HG03066 (cell line): ENCODE measurements at regions not wholly inside any gene's neighbourhood (a gene's known extent, or its start where the extent isn't known, plus 50 kb on each side); places are given as distances from the start of the nearest gene placed in this dataset.

Experiments
- ATAC-seq: cut with Tn5 transposase; IDR thresholded peaks from one replicate; pipeline ENCODE4 v1.9.1; 2021; ENCODE audit warnings: low read depth; ENCODE audit not compliant: unreplicated experiment

DNA sequence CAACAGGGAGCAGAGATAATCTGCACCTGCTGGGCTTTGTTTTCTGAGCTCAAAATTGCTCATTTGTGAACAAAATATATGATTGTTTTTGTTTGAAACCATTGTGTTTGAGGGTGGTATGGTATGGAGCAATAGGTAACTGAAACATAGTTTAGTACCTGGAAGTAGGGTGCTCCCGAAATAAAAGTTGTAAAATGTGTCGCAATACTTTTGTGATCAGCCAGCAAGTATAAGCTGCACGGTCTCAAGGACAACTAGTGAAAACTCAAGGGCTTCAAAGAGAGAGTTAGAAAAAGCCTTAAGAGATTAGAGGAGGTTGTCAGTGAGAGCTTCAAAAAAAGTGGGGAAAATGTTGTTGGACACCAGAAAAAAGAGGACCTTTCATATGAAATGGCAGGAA, 579.8 kb upstream of the POU3F2 start:
- ATAC-seq = no peak

DNA sequence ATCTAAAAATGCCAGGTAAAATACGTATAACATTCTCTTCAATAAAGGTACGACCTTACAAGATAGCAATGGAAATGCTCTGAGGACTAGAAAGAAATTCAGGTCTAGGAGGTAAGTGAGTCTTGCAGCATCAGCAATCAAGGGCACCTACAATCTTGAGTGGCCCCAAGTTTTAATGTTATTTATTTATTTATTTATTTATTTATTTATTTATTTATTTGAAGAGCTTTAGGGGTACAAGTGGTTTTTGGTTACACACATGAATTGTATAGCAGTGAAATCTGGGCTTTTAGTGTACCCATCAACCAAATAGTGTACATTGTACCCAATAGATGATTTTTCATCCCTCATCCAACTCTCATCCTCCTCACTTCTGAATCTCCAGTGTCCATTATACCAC, 574.0 kb upstream of the POU3F2 start:
- ATAC-seq = no peak

DNA sequence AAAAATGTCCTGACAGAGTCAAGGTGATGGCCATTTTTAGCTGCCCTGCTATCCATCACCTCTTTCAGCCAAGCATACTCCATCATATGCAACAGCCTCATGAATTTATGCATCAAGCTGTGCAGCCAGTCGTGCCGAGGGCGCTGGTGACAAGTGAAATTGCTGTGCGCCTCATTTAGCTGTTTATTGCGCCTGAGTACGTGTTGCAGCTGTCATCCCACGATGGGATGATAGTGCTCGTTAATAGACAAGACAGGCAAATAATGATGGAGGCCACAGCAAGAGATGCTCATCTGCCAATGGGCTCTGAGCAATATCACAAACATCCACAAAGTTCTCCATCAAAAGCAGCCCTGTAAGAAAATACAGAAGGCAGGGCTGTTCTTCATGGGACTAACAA, 562.3 kb upstream of the POU3F2 start:
- ATAC-seq = no peak

DNA sequence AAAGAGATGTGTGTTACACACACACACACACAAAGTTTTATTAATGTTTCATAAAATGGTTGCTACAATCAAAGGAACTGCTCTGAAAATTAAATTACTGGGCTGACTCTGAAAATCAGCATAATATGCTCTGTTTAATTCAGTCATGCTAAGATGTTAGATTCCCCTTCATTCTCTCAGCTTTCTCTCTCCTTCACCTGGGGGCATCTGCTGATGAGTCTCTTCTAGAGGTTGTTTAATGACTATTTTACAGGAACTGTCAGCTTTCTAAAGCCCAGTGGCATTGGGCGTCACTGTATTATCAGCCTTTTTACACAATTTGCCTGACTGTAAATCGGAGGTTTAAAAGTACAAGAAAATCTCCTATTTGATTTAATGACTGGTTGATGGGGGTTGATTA, 559.7 kb upstream of the POU3F2 start:
- ATAC-seq = no peak

DNA sequence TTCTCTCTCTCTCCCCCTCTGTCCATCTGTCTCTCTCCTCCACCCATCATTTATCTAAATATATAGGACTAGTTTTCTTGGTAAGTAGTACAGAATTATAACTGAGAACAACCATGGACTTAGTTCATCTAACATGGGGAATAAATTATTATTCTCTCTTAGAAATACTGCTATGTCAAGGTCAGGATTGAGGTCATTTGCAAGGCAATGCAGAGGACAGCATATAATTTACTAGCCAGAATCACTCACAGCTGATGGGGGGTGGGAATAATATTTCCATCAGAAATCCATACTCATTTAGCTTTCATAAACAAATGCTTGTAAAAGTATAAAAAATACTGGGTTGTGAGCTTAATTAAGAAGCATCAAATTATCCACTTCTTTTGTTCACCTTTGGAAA, 553.9 kb upstream of the POU3F2 start:
- no peak for ATAC-seq

DNA sequence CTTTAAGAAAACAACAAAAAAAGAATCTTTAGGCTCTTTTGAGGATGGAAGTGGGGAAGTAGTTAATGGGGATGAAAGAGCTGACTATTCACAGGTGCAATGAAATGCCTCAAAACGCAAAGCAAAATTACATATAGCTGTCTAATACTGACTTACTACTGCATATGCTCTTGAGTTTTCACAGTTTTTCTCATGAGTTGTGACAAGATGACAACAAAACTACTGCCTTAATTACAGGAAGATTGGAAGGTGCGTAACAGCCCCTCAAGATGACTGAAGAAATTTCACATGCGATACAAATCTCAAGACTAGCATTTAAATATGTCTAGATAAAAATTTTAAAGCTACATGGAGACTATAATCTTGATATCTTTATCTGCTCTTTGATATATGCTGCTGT, 547.8 kb upstream of the POU3F2 start:
- ATAC-seq = no peak

DNA sequence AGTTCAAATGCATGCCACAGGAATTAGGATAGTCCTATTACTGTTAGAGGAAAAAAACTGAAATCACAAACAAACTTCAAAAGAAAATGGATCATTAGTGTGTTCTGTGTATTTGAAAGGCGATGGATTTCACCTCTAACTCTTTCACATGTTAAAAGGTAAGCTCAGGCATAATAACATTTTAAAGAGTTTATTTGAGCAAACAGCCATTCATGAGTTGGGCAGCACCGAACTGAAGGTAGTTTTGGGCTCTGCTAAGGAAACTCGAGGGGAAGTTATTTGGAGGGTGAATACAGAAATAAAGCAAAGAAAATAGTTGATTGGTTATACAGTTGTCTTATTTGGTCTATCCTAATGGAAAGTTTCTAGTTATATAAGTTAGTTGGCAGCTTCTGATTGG, 546.5 kb upstream of the POU3F2 start:
- ATAC-seq = no peak

DNA sequence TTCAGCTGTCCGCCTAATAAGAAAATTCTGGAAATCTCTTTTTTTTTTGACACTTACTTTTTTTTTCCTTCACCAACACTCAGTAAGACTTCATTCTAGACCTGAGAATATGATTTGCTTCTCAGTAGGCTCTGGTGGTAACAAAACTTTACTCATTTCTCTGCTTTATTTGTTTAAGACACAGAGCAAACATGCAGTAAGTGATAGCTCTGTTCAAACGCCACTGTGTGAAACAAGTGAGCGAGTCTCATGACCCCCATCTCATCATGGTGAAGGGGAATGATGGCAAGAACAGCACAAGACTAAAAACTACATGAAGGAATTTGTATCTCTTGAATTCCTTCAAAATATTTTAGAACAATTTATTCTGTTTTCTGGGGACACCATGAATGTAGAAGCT, 541.6 kb upstream of the POU3F2 start:
- no peak for ATAC-seq

DNA sequence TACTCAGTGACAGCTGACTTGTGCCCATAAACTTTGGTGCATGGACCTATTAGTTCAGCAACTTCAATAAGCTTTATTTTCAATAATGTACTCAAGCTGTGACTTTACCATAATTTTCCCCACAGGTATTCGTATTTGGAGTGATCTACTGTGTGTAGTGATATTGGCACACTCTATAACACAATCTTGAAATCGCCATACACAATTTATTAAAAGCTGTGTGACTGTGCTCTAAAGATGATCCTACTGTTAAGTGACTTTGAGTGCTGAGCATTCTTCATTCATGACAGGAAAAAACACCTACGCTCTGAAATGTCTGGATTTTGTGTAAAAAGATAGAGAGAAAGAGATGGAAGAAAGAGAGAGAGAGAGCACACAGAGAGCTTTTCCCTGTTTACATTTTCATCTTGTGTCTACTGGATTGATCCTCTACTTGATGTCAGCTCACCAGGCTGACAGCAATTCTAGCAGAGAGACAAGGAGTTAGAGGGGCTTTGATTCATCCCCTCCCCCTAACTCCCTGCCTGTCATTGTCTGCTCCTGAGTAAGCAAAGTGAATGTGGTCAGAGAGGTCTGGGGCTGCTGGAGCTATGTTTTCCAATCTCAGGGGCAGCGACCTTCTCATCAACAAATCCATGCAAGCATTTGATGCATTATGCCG, 538.7 kb upstream of the POU3F2 start:
- no peak for ATAC-seq

DNA sequence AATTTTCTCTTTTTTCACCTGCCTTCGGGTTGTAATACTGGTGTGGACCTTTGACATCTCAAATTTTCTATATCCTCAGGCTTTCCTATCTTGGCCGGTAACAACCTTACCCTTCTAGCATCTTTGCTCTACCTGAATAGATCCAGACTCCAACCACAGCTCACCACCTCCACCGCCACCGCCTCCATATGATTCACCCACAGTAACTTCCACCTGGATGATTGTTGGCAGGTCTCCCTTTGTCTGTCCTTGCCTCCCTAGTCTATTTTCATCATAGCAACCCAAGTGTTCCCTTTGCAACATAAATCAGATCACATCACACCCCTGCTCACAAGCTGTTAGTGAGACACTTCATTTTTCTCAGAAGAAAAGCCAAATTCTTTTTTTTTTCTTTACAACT, 525.8 kb upstream of the POU3F2 start:
- no peak for ATAC-seq

DNA sequence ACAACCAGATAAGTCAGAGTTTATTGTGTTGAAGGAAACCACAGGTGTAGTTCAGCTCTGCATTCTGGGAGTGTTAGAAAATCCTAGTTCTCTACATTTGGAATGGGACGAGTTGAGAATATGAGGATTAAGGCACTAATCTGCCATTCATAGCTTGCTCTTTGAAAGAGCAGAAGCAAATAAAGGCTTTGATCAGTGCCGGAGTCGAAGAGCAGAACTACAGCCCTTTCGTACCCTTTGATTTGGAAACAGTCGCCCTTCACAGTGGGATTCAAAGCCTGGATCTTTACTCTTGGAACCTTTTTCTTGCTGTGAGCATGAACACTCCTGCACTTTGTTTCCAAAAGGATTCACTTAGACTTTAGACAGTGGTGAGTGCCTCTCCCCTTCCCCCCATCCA, 523.9 kb upstream of the POU3F2 start:
- no peak for ATAC-seq

DNA sequence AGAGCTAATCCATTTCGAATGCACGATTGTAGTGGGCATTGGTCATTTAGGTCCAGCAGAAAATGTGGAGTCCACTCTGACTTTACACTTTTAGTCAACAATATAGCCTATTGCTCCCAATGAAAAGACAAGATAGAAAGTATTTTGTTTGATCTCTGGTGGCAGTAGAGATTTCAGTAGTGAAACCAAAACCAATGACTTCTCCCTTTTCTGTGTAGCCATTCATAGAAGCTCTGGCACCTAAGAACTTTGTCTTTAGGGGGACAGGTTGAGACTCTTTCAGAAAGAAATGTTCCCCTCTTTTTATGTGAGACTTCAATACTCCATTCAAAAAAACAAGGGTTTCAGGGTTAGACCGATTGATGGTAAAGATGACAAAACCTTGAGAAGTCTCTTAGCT, 510.8 kb upstream of the POU3F2 start:
- ATAC-seq = peak; percentile 72

DNA sequence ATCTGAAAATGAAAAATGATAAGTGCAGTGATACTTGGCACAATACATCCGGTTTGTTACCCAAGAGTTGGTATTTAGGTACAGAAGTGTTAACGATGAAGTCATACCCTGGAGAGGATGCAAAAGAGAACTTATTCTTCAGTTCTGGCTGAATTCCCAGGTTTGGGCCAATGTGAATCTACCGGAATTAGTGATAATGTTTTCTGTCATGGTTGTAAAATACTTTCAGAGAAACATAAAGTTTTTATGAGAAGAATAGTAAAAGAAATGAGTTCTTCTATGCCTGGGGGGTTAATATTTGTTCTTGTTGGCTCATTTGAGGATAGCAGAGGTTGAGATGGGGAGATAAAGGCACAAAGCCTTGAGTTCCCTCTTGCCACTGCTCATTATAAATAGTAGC, 509.9 kb upstream of the POU3F2 start:
- no peak for ATAC-seq

DNA sequence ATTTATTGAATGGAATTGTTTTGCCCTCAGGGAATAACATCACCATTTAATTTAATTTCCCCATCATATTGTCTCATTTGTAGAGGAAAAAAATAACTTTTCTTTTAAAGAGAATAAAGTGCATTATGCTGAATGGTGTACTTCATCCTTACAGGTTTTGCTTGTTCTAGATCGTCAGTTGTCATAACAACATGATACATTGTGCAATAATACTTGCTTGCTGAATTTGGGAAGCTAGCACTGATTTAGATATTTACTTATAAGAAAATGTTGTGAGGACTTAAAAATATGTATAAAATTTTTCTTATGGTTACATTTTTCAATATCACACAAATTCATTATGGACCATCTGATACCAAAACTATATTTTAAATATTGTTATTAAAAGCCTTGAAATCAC, 509.0 kb upstream of the POU3F2 start:
- ATAC-seq = no peak

DNA sequence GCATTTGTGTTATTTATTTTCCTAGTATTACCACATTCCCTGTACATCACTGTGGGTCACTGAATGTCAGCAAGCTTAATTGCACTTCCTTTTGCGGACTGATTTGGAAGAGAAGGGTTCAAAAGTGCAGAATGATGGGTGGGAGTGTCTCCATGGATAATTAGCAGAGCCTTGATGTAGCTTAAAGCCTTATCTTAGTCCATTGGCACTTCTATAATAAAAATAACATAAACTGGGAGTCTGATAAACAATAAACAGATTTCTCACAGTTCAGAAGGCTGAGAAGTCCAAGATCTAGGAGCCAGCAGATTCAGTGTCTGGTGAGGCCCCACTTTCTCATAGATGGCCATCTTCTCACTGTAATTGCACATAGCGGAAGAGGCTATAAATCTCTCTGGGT, 501.1 kb upstream of the POU3F2 start:
- no peak for ATAC-seq

DNA sequence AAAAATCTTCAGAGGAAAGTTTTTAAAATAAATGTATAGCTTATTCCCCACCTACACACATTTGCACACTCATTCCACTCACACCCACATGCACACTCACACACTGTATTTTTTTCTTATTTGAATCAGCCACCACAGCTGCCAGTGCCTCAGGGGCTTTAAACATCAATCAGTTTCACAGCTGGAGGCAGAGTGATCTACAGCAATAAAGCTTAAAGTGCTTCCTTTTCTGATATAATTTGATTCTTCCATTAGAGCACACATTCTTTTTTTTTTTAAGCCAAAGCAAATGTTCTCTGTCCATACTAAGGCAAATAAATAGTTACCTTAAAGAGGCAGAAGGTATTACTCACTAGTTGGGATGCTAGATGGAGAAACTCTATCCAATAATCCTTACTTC, 498.8 kb upstream of the POU3F2 start:
- ATAC-seq = no peak

DNA sequence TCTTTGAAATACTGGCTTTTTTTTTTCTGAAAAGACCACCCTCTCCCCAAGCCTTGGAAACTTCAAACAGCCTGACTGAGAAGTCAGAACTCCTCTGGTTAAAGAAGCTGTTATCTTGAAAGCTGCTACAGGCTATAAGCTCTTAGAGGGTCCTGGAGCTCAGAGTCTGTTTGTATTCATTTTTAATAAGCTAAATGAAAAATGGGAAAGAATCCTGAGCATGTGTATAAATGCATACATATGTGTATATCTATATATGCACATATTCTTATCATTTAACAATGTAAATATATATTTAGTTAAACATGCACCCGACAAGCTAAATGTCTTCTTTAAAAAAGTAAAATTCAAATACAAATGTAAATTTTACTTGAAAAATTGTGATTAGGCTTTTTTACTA, 494.9 kb upstream of the POU3F2 start:
- no peak for ATAC-seq

DNA sequence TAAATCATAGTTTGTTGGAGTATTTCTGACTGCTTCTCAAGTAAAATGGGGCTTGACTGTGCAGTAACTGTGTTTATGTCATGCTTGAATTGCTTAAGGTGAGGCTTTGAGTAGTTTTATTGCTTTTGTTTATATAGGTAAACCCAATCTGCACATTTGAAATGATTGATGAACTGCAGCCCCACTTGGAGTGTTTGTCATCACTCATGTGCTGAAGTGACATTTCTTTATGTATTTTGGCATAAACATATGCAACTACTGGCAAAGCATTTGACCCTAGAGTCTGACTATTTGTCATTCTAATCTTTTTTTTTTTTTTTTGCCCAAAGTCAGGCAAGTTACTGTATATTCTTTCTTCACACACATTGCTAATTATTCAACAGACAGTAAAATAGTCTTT, 491.4 kb upstream of the POU3F2 start:
- no peak for ATAC-seq

DNA sequence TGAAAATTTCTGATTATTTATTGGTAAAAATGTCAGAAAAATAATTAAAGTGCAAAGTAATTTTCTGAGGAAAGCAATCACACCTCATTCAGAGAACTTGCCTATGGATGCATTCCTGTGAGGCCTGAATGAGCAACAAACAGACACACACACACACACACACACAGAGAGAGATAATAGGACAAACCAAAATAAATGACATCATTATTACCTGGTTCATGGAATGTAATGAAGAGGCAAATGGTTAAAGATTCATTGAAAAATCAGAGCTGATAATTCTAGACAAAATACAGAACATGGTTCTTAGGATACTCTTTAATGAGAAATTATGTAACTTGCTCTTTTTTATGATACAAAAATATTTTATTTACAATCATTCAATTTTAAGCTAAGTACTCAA, 490.6 kb upstream of the POU3F2 start:
- no peak for ATAC-seq

DNA sequence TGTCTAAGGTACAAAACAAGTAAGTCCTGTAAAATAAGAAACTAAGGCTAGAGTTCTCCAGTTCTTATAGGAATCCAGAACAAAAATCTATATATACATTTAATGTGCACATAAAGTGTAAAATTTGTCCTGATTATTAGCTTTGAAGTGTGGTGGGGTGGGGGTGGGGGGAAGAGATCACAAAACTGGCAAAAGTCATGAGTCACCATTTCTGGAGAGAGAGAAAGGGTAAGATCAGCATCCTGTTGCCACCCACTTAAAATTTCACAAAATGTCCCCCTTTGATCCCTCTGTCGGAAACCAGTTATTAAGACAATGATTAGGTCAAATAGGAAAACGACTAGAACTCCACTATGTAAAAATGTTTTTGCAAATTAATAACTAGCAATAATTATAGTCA, 482.0 kb upstream of the POU3F2 start:
- ATAC-seq = no peak

DNA sequence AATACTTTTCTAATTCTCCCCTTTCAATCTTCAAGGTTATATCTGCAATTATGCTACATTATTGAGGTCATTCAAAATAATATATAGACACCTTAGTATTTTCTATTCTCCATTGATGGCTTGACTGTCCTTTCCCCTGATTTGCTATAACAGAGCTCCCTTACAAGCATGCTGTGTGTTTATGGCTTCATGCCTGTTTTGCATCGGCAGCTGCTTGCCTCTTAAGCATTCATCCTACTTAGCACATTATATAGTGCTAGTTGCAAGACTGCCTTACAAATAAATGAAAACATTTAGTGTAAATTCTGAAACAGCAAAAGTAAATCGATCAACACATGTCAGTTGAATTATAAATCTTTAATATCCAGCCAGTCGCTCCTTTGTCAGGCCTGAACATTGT, 476.2 kb upstream of the POU3F2 start:
- no peak for ATAC-seq

DNA sequence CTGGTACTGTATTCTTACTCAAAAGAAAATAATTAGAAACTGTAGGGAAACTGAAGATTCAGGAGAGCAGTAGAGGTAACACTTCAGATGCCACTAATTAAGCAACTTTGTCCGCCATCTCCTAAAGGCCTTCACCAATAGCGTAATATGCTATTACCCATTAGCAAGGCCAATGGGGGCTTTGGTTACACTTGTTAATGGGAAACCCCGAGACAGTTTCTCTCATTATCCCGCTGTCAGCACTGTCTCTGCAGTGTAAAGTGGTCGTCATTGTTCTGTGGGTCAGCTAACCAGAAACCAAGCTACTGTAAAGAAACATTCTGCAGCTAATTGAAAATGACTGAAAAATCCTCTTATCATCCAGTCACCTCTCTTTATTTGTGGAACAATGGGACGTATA, 468.0 kb upstream of the POU3F2 start:
- no peak for ATAC-seq

DNA sequence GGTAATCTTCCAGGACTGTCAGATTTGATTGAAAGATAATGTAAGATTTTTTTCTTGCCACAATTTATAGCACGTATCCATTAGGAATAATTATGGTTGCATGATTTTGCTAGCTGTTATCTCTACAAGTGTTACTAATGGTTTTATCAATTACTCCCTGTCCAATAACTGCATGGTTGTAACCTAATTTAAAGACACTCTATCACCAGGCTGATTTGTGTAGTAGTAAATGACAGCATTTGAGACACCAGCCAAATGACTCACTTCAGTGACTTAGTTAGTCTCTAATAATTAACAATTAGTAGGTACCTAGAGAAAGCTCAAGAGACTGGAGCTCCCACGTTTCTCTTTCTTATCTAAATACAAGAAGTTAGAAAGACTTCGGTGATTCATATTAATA, 453.8 kb upstream of the POU3F2 start:
- no peak for ATAC-seq
